Chondrocyte (in vitro differentiated cells): ENCODE measurements at regions not wholly inside any gene's neighbourhood (a gene's known extent, or its start where the extent isn't known, plus 50 kb on each side); places are given as distances from the start of the nearest gene placed in this dataset.
"Not testable (repeated sequence)": the region's sequence is repeated elsewhere in the genome, so short reads cannot be mapped to it uniquely, and the experiment has no call there.

Experiments
- DNase-seq: peaks from one replicate; pipeline ENCODE4 v3.0.0; 2021; ENCODE audit warnings: mixed read lengths, low spot score
- H3K27ac Mint-ChIP-seq: one replicate; pipeline ENCODE4 v1.8.0; 2021; ENCODE audit warnings: mild to moderate bottlenecking, moderate library complexity, mixed read lengths; ENCODE audit not compliant: unreplicated experiment
- H3K27me3 Mint-ChIP-seq: 2 replicates; pipeline ENCODE4 v1.8.0; 2021; ENCODE audit warnings: low read depth, mixed read lengths
- H3K36me3 Mint-ChIP-seq: 2 replicates; pipeline ENCODE4 v1.8.0; 2021; ENCODE audit warnings: low read depth, mixed read lengths
- H3K4me1 Mint-ChIP-seq: 2 replicates; pipeline ENCODE4 v1.8.0; 2021; ENCODE audit warnings: low read depth, mild to moderate bottlenecking, mixed read lengths
- H3K4me3 Mint-ChIP-seq: one replicate; pipeline ENCODE4 v1.8.0; 2021; ENCODE audit warnings: mild to moderate bottlenecking, moderate library complexity, mixed read lengths; ENCODE audit not compliant: unreplicated experiment
- H3K9me3 Mint-ChIP-seq: 2 replicates; pipeline ENCODE4 v1.8.0; 2021; ENCODE audit warnings: low read depth, mixed read lengths
- CTCF ChIP-seq: fragments of 200-600 bp; sonication (generic); IDR thresholded peaks from 2 replicates; pipeline ENCODE4 v1.5.0; 2021; ENCODE audit warnings: antibody characterized with exemption, mild to moderate bottlenecking, moderate library complexity

GRCh38 chr3:170692720-170693119 is 106.8 kb upstream of the SLC7A14 start:
- H3K27me3 Mint-ChIP-seq, result no peaks in the 10 kb centered on the region
- peaks cover 41% of the 10 kb centered on the region for H3K4me1 Mint-ChIP-seq
- H3K27ac Mint-ChIP-seq, result no peak overlapping the region
- TF ChIP-seq CTCF, result no peak
- H3K9me3 Mint-ChIP-seq, result no peaks in the 10 kb centered on the region
- H3K36me3 Mint-ChIP-seq, result no peaks in the 10 kb centered on the region
- no peak for DNase-seq
- H3K4me3 Mint-ChIP-seq, result no peak overlapping the region

- DNase-seq, result no peak
- H3K9me3 Mint-ChIP-seq, result no peaks in the 10 kb centered on the region
- H3K27ac Mint-ChIP-seq, result no peak overlapping the region
- H3K4me3 Mint-ChIP-seq, result no peak overlapping the region
- TF ChIP-seq CTCF, result peak; percentile 18
- H3K27me3 Mint-ChIP-seq, result no peaks in the 10 kb centered on the region
- H3K36me3 Mint-ChIP-seq, result no peaks in the 10 kb centered on the region
- peaks cover 40% of the 10 kb centered on the region for H3K4me1 Mint-ChIP-seq
These were observed 104.7 kb upstream of the SLC7A14 start for GRCh38 chr3:170690661-170690981.

- no peak for DNase-seq
- peak; percentile 79 for TF ChIP-seq CTCF
- Mint-ChIP-seq H3K4me1 (peaks cover 34% of the 10 kb centered on the region), H3K4me3 (no peak overlapping the region), H3K9me3 (no peaks in the 10 kb centered on the region), H3K36me3 (no peaks in the 10 kb centered on the region), H3K27ac (peak overlapping the region; percentile 79), H3K27me3 (no peaks in the 10 kb centered on the region)
These were observed 104.2 kb upstream of the SLC7A14 start for GRCh38 chr3:170689893-170690660.

- no peaks in the 10 kb centered on the region for H3K36me3 Mint-ChIP-seq
- H3K9me3 Mint-ChIP-seq, result no peaks in the 10 kb centered on the region
- no peak for DNase-seq
- H3K4me3 Mint-ChIP-seq, result no peak overlapping the region
- TF ChIP-seq CTCF, result no peak
- H3K4me1 Mint-ChIP-seq, result peaks cover 31% of the 10 kb centered on the region
- no peaks in the 10 kb centered on the region for H3K27me3 Mint-ChIP-seq
- peak overlapping the region; percentile 92 for H3K27ac Mint-ChIP-seq
These were observed 103.5 kb upstream of the SLC7A14 start for GRCh38 chr3:170689296-170689829.

- H3K4me1 Mint-ChIP-seq, result peaks cover 31% of the 10 kb centered on the region
- H3K36me3 Mint-ChIP-seq, H3K27me3 Mint-ChIP-seq, H3K9me3 Mint-ChIP-seq, DNase-seq, H3K4me3 Mint-ChIP-seq: not testable (repeated sequence)
- H3K27ac Mint-ChIP-seq, result peak overlapping the region; percentile 24
These were observed 102.3 kb upstream of the SLC7A14 start for GRCh38 chr3:170688222-170688621.

- no peak overlapping the region for H3K27ac Mint-ChIP-seq
- no peak for DNase-seq
- TF ChIP-seq CTCF, result no peak
- no peak overlapping the region for H3K4me3 Mint-ChIP-seq
- no peaks in the 10 kb centered on the region for H3K36me3 Mint-ChIP-seq
- no peaks in the 10 kb centered on the region for H3K27me3 Mint-ChIP-seq
- no peaks in the 10 kb centered on the region for H3K4me1 Mint-ChIP-seq
- H3K9me3 Mint-ChIP-seq, result no peaks in the 10 kb centered on the region
These were observed 94.7 kb upstream of the SLC7A14 start for GRCh38 chr3:170680593-170680992.
